HG02571 (cell line): ENCODE measurements at regions not wholly inside any gene's neighbourhood (a gene's known extent, or its start where the extent isn't known, plus 50 kb on each side); places are given as distances from the start of the nearest gene placed in this dataset.

ENCODE experiments used
- ATAC-seq: cut with Tn5 transposase; IDR thresholded peaks from one replicate; pipeline ENCODE4 v1.9.1; 2021; ENCODE audit warnings: mild to moderate bottlenecking, moderate library complexity; ENCODE audit not compliant: unreplicated experiment

DNA sequence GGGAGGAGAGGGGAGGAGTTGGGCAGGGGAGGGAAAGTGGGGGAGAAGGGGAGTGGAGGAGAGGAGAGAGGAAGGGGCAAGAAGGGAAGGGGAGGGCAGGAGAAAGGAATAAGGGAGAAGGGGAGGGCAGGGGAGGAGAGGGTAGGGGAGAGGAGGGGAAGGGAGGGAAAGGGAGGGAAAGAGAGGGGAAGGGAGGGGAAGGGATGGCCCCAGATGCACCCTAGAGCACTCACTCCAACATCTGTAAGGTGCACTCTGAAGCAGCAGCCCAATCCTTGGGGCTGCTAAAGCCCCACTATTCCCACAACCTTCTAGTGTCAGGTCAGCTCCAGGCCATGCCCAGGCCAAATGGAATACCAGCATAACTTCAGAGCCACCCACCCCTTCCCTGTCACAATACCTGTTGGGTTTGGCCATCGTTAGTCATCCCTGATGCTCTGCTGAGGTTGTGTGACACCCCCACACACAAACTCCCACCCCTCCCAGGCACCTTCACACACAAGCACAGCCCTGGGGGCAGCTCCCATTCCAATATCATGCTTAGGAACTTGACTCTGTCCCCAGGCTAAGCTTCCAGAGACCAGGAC, 55.7 kb upstream of the PKDCC start:
- ATAC-seq = no peak

DNA sequence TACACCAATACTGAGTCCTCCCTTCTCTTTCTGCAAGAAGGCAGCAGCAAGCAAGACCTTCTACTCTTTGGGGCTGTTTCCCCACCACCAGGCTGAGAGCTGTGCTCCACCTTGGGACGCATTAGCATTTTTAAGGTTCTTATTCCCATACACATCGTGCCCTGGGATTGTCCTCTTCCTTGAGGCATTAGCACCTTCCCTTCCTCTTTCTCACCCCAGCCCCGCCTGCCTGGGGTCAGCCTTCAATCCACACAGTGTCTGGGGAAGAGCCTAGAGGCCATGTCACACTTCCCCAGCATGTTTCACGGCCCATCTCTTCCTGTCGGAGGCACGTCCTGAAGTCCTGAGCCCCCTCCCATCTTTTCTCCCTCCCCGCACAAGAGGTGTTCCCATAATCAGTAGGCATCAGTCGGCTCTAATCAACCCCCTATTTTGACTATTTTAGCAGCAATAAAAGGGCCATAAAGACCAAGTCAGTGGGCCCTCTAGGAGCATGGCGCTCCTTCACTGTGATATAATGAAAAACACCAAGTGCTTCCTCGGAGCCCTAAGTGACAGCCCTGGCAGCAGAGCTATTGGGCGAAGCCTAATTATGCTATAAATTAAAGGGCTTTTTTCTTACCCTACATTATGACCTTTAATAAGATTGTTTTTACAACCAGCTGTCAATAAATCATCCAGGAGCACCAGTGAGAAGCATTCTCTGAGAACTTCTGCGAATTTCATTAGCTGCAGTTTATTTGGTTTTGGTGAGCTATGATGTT, 55.0 kb upstream of the PKDCC start:
- ATAC-seq = no peak

DNA sequence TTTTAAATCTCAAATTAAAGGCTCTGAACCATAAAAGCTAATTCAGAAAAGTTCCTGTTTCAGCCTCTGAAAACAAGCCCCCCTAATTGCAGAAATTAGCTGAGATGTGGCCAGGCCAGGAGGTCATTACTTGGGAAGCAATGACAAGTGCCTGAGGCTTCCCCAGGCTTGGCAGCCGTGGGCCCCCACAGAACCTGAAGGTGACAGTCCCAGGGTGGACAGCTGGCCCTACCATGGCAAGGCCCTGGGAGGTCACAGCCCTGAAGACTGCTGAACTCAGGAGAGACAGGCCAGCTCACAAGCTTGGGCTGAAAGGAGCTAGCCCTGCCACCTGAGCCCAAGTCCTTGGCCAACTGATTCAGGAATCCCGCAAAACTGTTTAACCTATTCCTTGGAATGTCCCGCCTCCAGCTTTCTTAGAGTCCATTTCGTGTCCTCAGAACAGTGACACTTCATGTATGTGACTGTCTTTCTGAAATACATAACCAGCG, 54.3 kb upstream of the PKDCC start:
- ATAC-seq = no peak

DNA sequence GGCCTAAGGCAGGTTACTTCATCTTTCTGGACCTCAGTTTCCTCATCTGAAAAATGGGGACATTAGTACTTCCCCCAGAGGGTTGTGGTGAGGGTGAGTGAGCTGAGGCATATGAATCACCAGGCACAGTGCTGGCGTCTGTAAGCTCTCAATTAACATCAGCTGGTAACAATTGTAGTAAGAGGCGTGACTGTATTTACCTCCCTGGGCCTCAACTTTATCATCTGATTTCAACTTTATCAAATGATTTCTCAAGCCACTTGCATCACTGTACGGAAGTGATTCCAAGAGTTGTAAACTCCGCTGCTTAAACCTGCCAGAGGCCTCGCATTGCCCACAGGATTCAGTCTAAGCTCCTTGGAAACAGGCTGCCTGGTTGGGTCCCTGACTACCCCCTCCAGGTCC, 53.6 kb upstream of the PKDCC start:
- no peak for ATAC-seq

DNA sequence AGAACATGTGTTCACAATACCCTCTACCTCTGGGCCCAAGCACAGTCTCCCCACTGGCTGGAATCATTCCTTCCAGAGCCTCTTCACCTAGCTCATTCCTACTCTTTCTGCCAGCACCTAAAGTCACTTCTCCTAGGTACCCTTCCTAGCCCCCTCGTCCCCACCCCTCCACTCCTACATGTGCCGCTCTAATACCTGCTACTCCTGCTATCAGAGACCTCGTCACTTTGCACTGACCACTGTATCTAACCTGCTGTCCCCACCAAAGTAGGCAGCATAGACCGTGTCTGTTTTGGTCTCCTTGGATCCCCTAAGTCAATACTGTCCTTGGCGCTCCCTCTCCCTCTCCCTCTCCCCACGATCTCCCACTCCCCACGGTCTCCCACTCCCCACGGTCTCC, 53.2 kb upstream of the PKDCC start:
- ATAC-seq = no peak

DNA sequence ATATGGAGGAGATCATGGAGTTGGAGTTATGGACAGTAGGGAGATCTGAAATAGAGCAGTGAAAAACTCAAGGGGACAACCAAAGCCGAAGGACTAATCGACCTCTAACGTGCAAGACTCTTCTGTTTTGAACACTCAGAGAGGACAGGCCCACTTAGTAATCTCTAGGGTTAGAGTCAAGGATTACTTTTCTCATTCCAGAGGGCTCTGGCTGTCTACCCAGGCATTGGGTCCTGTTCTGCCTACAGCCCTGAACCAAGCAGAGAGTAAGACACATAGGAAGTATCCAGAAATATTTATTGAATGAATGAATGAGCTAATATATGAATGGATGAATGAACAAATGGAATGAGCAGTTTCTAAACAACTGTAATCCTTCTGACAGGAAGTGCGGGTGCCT, 50.3 kb upstream of the PKDCC start:
- no peak for ATAC-seq
